GM21515 (cell line): ENCODE measurements at regions not wholly inside any gene's neighbourhood (a gene's known extent, or its start where the extent isn't known, plus 50 kb on each side); places are given as distances from the start of the nearest gene placed in this dataset.

Experiments
- ATAC-seq: cut with Tn5 transposase; IDR thresholded peaks from one replicate; pipeline ENCODE4 v1.9.1; 2021; ENCODE audit not compliant: unreplicated experiment

DNA sequence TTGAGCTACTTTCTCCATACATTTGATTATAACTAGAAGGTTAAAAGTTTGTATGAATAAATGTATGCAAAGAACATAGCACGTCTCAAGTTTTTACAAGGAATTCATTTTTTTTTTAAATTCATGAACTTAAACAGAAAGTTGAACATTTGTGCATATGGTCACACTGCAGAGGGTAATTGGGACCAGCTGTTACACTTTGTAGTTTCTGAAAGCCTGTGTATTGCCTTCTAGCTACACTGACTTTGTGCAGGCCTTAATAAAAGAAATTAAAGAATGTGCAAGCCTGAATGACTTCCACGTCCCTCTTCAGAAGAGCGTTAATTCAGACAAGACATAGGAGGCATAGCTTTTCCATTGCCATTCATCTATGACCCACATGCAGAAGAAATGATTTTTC is 153.1 kb upstream of the PCDH18 start:
- ATAC-seq = no peak

DNA sequence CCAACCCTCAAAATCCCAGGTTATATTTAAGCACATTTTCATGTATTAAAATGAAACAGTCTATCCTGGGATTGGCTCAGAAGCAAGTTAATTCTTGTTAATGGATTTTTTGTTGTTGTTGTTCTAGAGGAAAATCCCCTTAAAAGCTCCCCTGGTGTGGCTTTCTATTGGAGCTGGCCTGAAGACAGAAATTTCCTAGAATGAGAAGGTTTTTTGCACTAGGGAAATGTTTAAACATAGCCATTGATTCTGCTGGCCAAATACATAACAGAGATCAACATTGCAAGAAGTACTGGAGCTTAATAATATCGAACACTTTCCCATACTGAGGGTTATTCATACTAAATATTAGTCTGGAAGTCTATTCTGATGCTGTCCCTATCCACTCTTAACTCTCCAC is 148.8 kb upstream of the PCDH18 start:
- ATAC-seq = no peak

DNA sequence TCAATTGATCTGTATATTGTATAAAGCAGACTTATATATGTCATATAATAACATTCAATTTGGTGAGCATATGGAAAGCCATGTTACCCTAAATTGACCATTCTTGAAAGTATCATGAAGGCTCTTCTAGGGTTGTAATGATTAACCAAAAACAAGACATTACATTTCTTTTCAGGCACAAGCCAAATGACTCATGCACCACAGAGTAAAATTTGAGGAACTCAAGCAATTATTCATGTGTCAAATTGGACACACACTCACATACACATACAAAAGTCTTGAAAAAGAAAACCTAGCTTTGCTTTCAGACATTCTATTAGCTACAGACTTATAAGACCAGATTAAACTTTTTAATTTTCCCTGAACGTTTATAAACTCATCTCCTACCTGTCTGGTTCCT is 146.5 kb upstream of the PCDH18 start:
- ATAC-seq = no peak

DNA sequence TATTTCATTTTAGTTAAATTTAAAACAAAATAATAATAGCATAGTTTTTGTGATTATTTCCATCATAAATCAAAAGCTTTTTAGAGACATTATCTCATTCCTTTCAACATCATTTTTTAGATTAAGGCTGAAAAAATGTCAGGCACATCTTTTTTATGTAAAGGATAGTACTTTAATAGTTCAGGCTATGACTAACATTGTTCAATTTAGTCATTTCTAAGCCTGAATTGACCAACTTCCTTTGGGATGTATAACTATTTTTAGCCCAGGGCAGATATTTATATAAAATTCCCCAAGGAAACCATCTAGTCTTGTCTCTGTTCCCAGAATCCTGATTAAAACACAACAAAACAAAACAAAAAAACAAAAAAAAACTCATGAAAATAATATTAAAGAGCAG is 145.6 kb upstream of the PCDH18 start:
- ATAC-seq = no peak

DNA sequence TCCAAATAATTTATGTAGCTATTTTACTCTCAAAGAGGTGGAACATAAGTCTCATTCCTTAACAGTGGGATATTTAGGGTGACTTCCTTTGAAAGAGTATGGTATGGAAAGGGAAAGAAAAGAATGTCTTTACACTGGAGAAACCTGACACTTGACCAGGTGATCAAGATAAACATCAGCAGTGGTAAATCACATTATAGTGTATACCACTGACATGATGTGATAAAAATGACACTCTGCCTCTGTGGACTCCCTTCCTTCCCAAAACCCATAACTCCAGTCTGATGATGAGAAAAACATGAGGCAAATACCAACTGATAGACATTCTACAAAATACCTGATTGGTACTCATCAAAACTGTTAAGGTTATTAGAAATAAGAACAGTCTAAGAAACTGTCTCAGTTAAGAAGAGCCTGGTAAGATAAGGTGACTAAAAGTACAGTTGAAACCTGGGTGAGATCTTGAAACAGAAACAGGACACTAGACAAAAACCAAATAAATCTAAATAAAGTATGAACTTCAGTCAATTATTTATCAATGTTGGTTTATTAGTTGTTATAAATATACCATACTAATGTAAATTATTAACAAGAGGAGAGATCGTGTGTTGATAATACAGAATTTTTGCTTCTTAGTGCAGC is 144.2 kb upstream of the PCDH18 start:
- ATAC-seq = no peak

DNA sequence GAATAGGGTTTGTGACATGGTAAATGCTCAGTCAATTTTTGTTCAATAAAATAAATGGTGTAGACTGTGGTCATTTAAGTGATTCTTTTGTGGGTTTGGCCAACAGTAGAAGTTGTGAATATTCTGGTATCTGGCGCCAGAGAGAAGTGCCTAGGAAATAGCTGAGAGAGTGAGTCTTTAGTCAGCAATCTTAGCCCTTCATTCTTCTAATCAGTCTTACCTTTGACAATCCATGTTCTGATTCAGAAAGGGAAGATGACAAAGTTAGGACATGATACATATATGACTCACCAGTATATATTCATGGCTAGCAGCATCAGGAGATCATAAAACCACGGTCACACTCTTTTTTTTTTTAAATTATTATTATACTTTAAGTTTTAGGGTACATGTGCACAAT is 141.8 kb upstream of the PCDH18 start:
- ATAC-seq = no peak

DNA sequence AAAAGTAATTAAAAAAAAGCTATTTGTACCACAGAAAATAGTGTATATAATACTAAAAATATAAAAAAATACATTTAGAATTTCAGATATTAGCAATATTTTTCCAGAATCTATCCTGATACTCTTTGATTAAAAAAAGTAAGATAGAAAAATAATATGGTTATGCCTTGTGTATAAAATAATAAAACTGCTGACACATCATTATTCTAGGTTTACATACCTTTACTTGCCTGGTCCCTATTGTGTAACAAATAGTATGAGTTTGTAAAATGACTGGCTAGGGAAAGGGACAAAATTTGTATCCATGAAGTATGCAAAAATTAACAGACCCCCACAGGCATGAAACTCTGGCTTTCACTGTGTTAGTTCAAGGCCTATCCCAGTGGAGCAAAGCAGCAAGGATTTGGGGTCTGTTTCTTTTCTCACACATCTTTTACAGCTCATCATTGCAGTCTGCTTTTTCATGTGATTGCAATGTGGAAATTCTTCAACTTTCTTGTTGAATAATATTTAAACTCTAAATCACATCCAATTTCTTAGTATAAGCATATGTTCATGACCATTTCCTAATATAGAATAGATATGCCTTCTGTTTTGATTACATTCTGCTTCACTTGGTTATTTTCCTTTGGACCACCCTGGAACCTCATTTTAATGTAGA is 136.7 kb upstream of the PCDH18 start:
- no peak for ATAC-seq

DNA sequence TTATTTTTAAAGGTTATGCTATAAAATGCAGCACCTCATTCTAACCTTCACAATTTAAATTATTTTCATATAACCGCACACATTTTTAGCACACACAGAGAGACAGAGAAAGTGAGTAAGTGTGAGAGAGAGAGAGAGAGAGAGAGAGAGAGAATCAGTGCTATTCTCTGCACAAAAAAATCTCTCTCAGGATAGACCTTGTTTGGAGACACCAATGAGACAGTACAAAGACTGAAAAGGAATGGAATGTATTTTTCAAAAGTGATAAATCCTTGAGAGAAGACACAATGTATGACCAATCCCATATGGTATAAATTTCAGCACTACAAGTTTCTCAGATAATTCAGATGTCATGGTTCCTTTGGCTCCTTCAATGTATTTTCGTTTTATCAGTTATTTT is 132.1 kb upstream of the PCDH18 start:
- no peak for ATAC-seq

DNA sequence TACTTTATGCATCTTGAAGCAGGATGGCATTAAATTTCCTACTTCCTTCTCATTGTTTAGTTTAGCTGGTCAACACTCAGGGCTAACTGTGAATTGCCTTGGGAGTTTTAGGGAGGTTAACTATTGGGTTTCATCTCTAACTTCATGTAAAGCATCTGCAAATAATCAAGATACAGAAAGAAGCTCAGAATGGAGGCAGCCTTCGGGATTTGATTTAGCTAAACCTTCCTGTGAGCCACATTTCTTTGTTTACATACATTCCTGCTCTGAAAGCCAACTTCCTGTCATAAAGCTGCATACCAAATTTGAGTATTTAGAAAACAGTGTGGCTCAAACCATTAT is 131.7 kb upstream of the PCDH18 start:
- ATAC-seq = no peak

DNA sequence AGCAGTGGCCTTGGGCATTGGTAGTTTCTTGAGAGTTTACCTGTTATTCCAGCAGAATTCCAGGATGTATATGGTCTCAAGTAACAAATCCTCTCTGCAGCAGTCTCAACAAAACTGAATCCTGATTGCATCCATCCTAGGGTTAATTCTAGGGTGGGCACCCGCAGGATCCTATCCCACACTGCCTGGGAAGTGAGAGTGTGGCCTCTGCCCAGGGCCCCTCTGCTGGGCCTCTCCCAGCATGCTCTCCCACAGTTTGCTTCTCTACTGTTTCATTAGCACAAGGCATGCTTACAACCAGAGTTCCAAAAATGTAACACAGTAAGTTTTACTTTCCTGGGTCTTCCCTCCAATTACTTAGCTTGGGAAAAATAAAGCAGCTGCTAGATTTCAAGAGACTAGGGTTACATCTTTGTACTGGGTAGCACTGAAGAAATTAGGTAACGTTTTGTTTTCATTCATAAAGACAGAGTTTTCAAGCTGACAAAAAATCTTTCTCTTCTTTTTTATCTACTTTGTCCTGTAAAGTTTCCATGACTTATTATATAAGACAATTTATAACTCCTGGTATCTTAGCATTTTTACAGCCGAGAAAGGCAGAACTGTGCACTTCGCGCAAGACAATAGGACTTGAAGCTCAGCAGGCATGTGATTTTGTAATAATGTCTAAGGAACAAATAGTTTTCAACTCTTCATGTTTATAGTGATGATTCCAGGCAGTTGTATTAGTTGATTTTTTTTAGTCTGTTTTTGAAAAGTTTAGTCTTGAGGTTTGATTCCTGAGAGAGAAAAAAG is 131.2 kb upstream of the PCDH18 start:
- ATAC-seq = no peak

DNA sequence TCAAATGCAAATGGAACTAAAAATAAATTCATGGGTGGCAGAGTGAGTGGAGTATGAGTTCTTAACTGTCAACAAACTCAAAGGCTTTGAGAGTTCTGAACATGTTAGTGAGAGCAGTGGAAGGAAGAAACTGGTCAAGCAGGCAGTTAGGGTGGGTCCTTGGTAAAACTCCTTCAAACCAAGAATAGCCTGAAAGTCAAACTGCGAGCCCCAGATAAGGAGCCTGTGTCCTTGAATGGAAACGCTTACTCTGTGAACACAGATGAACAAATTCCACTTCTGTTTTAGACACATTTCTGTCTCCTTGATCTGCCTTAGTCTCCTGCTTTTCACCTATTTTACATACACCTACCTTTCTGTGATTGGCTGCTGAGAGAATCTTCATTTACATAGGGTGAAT is 129.4 kb upstream of the PCDH18 start:
- no peak for ATAC-seq

DNA sequence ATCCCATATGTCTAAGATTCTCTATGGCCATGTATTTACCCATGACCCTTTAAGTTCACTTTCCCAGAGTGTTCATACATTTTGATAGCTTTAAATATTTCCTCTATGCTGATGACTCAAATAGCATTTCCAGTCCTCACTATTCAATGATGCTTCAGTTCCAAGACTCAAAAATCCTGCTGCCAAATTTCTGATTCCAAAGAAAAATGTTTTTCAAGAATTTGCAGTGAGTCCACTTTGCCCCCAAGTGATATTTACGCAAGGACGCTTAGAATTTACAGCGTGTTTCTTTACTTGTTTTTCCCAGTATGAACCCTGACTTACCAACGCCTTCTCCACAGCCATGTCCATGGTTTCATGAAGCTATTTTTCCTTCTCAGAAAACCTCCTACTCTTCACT is 127.9 kb upstream of the PCDH18 start:
- no peak for ATAC-seq

DNA sequence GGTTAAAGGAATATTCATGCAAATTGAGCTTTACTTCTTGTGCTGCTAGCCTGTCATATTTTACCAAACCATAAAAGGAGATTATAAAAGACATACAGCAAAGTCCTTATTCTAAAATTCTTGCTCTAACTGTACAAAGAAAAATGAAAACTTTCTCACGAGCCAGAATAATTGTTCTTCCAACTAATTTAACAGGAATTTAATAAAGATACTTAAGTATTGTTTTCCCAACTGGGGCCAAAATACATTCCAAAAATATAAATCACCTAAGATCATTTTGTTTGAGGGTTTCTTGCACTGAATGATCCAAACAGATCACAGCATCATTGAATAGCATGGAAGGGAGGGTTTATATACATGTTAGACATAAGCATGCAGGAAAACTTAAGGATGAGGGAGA is 127.1 kb upstream of the PCDH18 start:
- no peak for ATAC-seq

DNA sequence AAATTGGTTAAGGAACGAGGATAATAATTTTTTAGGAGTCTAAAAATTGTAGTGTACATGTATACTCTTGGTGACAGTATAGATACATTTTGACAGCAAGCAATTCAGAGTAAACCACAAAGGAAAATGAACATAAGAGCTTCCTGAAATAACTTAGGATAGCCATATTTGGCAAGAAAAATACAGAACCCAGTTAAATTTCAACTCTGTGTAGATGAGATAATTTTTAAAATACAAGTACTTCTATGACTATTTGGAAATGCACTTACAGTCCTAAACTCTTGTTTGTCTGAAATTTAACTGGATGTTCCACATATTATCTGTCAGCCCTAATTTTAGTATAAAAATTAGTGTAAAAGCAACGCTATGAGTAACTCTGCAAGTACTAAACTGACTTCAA is 124.4 kb upstream of the PCDH18 start:
- no peak for ATAC-seq

DNA sequence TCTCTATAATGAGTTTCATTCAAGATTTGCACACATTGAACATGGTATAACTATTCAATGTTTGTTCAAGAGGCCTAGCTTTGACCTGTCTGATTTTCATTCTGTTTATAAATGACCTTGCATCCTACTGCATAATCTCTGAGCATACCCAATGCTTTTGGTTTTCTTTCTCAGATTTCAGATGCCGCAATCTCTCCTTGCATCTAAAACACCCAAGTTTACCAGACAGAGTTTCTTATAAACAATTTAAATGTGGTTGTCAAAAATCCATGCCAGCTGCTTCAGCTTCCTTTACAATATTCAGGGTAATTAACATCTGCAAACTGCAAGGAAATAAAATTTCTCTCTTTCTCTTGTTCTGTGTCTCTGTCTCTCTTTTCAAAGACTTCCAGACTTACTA is 123.0 kb upstream of the PCDH18 start:
- ATAC-seq = no peak

DNA sequence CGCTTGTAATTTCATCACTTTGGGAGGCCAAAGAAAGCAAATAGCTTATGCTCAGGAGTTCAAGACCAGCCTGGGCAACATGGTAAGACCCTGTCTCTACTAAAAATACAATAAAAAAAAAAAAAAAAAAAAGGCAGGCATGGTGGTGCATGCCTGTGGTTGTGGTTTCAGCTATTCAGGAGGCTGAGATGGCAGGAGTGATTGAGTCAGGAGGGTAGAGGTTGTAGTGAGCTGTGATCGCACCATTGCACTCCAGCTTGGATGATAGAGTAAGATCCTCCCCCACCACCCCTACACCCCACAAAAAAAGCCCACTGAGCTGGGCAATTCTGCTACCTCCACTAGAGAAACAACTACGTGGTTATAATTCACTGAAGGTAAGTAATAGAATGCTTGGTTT is 118.8 kb upstream of the PCDH18 start:
- ATAC-seq = no peak

DNA sequence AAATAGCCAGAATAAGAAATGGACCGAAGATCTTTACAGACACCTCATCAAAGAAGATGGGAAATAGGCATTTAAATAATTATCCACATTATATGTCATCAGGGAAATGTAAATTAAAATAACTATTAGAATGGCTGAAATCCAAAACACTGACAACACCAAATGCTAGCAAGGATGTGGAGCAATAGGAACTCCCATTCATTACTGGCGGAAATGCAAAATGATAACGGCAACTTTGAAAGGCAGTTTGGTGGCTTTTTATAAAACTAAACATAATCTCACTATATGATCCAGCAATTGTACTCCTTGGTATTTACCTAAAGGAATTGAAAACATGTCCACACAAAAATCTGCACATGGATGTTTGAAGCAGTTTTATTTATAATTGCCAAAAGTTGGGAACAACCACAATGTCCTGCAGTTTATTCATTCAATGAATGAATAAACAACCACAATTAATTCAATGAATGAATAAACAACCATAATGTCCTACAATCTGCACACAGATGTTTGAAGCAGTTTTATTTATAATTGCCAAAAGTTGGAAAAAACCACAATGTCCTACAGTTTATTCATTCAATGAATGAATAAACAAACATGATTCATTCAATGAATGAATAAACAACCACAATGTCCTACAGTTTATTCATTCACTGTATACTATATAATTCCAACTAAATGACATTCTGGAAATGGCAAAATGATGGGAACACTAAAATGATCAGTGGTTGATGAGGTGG is 117.6 kb upstream of the PCDH18 start:
- no peak for ATAC-seq

DNA sequence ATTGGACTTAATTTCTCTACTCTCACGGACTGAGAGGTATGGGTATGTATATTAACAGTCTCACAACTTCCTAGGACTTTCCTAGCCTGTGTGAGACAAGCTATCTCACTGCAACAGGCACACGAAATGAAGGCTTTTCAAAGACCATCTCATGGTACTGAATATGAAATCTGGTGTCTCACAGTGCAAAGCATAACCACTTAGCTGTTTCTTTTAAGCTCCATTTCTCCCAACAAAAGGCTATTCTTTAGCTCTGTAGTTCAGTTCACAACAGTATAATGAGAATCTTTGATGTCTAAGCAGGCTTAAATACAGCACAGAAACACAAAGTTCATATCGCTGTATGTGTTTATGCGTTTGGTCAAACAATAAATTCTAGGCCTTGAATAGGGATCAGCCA is 116.2 kb upstream of the PCDH18 start:
- no peak for ATAC-seq

DNA sequence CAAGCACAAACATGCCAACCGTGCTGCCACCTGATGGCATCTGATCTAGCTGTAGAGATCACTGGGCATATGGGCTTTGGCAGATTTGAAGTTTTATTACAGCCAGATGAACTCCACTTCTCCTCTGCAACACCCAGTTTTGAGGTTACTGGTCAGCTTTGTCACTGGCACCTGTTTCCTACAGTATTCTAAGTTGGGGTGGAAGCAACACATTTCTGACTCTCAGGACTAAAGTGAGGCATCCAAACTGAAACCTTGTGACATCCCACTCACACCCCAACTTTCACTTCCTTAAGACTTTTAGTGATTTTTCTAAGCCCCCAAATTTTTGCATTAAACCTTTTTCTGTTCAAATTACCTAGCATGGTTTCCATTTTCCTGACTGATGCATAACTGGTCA is 115.1 kb upstream of the PCDH18 start:
- peak; percentile 87 for ATAC-seq

DNA sequence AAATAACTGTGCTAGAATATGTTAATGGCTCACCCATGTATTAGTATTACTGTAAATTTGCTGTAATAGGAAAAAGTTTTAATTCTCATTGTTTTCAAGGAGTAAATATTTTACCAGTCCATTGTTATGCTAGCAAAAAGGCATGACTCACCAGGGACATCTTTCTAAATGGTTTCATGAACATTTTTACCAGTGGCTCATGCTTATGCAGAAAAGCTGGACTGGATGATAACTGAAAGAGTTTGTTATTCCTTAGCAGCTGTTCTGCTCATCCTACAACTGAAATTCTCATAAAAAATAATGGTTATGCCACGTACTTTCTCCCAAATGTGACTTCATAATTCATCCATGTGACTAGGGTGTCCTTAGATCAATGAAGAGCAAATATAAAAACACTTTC is 111.9 kb upstream of the PCDH18 start:
- no peak for ATAC-seq

DNA sequence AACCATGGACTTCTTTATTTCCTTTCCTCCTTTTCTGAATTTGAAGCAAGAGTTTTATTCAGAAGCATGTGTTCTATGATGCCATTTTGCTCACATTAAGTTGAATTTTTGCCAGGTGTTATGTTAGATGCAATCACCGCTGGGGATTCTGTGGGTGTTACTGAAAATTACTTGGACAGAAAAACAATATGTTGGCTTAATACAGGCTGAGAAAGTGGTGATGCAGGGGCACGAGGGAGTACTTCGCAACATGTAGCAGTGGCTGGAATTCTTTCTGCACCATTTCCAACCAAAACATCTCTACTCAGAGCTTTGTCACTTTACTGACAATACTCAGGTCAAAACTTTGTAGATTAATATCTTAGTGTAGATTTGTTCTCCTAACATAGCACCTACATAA is 109.2 kb upstream of the PCDH18 start:
- ATAC-seq = no peak

DNA sequence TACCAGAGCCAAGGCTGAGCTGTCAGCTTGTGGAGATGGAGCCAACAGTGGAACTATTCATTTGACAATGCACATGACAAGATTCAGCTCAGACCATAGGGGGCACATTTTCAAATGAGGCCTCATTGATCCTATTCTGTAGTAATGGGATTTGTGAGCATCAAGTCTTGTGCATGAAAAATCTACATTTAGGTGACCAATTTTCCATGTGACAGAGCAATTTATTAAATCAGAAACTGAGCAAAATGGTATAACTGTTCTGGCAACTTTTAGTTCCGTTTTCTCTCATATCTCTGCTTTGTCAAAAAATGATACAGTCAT is 108.5 kb upstream of the PCDH18 start:
- ATAC-seq = no peak
